Stomach (tissue), 4 donors: ENCODE measurements at regions not wholly inside any gene's neighbourhood (a gene's known extent, or its start where the extent isn't known, plus 50 kb on each side); places are given as distances from the start of the nearest gene placed in this dataset.

Source experiments
- EP300 ChIP-seq: sonication (generic); formaldehyde crosslinking; IDR thresholded peaks from one replicate; pipeline ENCODE4 v1.6.1; 2017; ENCODE audit warnings: antibody characterized with exemption
- POLR2AphosphoS5 ChIP-seq, 3 donors: sonication (generic); formaldehyde crosslinking; IDR thresholded peaks; one replicate each; pipeline ENCODE4 v1.6.1; 2016; ENCODE audit warnings: antibody characterized with exemption in 3 of 3
- TF ChIP-seq, protein P1 (sequence below), 7 experiments: fragments of 450-650 bp in 4 of 7; fragments of 200-600 bp in 3 of 7; sonication (generic) in 3 of 7; IDR thresholded peaks; one replicate each; pipeline ENCODE4 v1.5.1; 2016 to 2019; ENCODE audit warnings: antibody characterized with exemption in 7 of 7, control low read depth in 2 of 7, mild to moderate bottlenecking in 1 of 7

GRCh38 chr5:128636361-128636760, 98.3 kb upstream of the FBN2 start:
- TF ChIP-seq, protein P1, sequence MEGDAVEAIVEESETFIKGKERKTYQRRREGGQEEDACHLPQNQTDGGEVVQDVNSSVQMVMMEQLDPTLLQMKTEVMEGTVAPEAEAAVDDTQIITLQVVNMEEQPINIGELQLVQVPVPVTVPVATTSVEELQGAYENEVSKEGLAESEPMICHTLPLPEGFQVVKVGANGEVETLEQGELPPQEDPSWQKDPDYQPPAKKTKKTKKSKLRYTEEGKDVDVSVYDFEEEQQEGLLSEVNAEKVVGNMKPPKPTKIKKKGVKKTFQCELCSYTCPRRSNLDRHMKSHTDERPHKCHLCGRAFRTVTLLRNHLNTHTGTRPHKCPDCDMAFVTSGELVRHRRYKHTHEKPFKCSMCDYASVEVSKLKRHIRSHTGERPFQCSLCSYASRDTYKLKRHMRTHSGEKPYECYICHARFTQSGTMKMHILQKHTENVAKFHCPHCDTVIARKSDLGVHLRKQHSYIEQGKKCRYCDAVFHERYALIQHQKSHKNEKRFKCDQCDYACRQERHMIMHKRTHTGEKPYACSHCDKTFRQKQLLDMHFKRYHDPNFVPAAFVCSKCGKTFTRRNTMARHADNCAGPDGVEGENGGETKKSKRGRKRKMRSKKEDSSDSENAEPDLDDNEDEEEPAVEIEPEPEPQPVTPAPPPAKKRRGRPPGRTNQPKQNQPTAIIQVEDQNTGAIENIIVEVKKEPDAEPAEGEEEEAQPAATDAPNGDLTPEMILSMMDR (IDR thresholded peaks at IDR 0.05): no peak
- TF ChIP-seq EP300: no peak
- TF ChIP-seq POLR2AphosphoS5 (IDR thresholded peaks at IDR 0.05): no peak
